OCI-LY1 (cell line): ENCODE measurements at regions not wholly inside any gene's neighbourhood (a gene's known extent, or its start where the extent isn't known, plus 50 kb on each side); places are given as distances from the start of the nearest gene placed in this dataset.
"Not testable (repeated sequence)": the region's sequence is repeated elsewhere in the genome, so short reads cannot be mapped to it uniquely, and the experiment has no call there.

ENCODE experiments used
- H2AFZ ChIP-seq: fragments of 200-600 bp; sonication (generic), shearing (Covaris generic); 2 replicates; pipeline ENCODE4 v1.6.0; 2014; ENCODE audit warnings: antibody characterized with exemption, mild to moderate bottlenecking, low read length
- H3F3A ChIP-seq: fragments of 200-600 bp; sonication (generic), shearing (Covaris generic); 2 replicates; pipeline ENCODE4 v1.6.0; 2014; ENCODE audit warnings: mild to moderate bottlenecking, antibody characterized with exemption, low read length, moderate library complexity; ENCODE audit not compliant: insufficient read depth
- H3K27ac ChIP-seq: fragments of 200-600 bp; sonication (generic); 2 replicates; pipeline ENCODE4 v1.5.1; 2014; ENCODE audit warnings: low read length, mixed run types, mild to moderate bottlenecking, low read depth; ENCODE audit not compliant: poor library complexity, severe bottlenecking
- H3K27me3 ChIP-seq: fragments of 200-600 bp; sonication (generic); 2 replicates; pipeline ENCODE4 v1.6.0; 2014; ENCODE audit warnings: antibody characterized with exemption, mild to moderate bottlenecking, low read length, moderate library complexity; ENCODE audit not compliant: insufficient read depth
- H3K36me3 ChIP-seq: fragments of 200-600 bp; sonication (generic); 2 replicates; pipeline ENCODE4 v1.6.1; 2014; ENCODE audit warnings: mild to moderate bottlenecking, antibody characterized with exemption, low read length, moderate library complexity, mixed read lengths; ENCODE audit not compliant: insufficient read depth
- H3K4me1 ChIP-seq: fragments of 200-600 bp; sonication (generic); 2 replicates; pipeline ENCODE4 v1.5.1; 2014; ENCODE audit warnings: mild to moderate bottlenecking, low read length, moderate library complexity; ENCODE audit not compliant: insufficient read depth, severe bottlenecking
- H3K4me2 ChIP-seq: fragments of 200-600 bp; sonication (generic), shearing (Covaris generic); 2 replicates; pipeline ENCODE4 v1.6.1; 2014; ENCODE audit warnings: low read length
- H3K4me3 ChIP-seq: fragments of 200-600 bp; sonication (generic); 2 replicates; pipeline ENCODE4 v1.5.1; 2014; ENCODE audit warnings: low read length, low read depth, mild to moderate bottlenecking, mixed read lengths; ENCODE audit not compliant: poor library complexity, severe bottlenecking
- H3K79me2 ChIP-seq: fragments of 200-600 bp; shearing (Covaris generic); 2 replicates; pipeline ENCODE4 v1.6.1; 2016; ENCODE audit warnings: mixed run types, low read length, mixed read lengths; ENCODE audit not compliant: insufficient read depth
- H3K9ac ChIP-seq: fragments of 200-600 bp; sonication (generic), shearing (Covaris generic); 2 replicates; pipeline ENCODE4 v1.6.1; 2014; ENCODE audit warnings: mild to moderate bottlenecking, low read length, mixed read lengths
- H3K9me2 ChIP-seq: fragments of 200-600 bp; sonication (generic), shearing (Covaris generic); 2 replicates; pipeline ENCODE4 v1.6.1; 2014; ENCODE audit warnings: low read depth, mild to moderate bottlenecking, low read length, mixed read lengths
- H3K9me3 ChIP-seq: fragments of 200-600 bp; shearing (Covaris generic); 2 replicates; pipeline ENCODE4 v1.6.1; 2014; ENCODE audit warnings: low read length, mixed read lengths
- H4K20me1 ChIP-seq: fragments of 200-600 bp; sonication (generic), shearing (Covaris generic); 2 replicates; pipeline ENCODE4 v1.6.0; 2016; ENCODE audit warnings: mild to moderate bottlenecking, low read length; ENCODE audit not compliant: insufficient read depth
- EZH2 ChIP-seq: fragments of 200-600 bp; sonication (generic), shearing (Covaris generic); IDR thresholded peaks from 2 replicates; pipeline ENCODE4 v1.8.0; 2017; ENCODE audit warnings: borderline replicate concordance, mixed run types, mild to moderate bottlenecking, antibody characterized with exemption, low read length, moderate library complexity, mixed read lengths
- TF ChIP-seq, protein P1 (sequence below): fragments of 200-600 bp; sonication (generic), shearing (Covaris generic); IDR thresholded peaks from 2 replicates; pipeline ENCODE4 v1.5.1; 2017; ENCODE audit warnings: mild to moderate bottlenecking, antibody characterized with exemption, low read length, moderate library complexity, mixed read lengths

DNA sequence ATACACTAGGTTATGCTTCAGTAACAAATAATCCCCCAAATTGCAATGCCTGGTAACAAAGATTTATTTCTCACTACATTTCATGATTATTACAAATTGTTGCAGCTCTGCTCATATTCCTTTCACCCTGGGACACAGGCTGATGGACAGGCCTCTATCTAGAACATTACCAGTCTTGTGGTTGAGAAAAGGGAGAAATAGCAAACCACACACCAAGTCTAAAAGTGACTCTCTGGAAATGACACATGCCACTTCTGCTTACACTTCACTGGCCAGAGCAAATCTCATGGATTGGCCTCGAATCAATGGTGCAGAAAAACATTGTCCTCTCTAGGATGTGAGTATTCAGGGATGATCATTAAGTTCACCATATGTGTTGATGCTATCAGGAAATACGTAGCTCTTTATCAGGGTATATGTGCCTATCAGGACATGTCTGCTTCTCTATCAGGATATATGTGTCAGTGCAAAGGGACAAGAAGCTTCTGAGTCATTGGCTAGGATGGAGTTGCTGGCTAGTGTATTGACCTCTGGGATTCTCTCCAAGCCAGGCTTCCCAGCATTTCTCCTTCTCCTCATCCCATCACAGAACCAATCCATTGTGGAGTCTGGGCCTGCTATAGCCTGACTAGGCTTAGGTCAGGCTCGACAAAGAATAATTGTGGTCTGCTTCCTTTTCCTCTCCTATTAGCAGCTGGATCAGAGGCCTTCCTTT is 91.1 kb upstream of the CEP78 start:
- Histone ChIP-seq H2AFZ (no peak overlapping the region), H3K27me3 (no peaks in the 10 kb centered on the region), H3K4me2 (no peak overlapping the region), H3K27ac (no peak overlapping the region), H3K4me3 (no peak overlapping the region), H3K9me3 (no peaks in the 10 kb centered on the region), H3K79me2 (no peaks in the 10 kb centered on the region), H3K36me3 (no peaks in the 10 kb centered on the region), H3K4me1 (peaks cover 2% of the 10 kb centered on the region), H3K9me2 (no peaks in the 10 kb centered on the region), H3F3A (no peaks in the 10 kb centered on the region), H3K9ac (no peak overlapping the region), H4K20me1 (no peaks in the 10 kb centered on the region)
- TF ChIP-seq EZH2: no peak
- TF ChIP-seq, protein P1, sequence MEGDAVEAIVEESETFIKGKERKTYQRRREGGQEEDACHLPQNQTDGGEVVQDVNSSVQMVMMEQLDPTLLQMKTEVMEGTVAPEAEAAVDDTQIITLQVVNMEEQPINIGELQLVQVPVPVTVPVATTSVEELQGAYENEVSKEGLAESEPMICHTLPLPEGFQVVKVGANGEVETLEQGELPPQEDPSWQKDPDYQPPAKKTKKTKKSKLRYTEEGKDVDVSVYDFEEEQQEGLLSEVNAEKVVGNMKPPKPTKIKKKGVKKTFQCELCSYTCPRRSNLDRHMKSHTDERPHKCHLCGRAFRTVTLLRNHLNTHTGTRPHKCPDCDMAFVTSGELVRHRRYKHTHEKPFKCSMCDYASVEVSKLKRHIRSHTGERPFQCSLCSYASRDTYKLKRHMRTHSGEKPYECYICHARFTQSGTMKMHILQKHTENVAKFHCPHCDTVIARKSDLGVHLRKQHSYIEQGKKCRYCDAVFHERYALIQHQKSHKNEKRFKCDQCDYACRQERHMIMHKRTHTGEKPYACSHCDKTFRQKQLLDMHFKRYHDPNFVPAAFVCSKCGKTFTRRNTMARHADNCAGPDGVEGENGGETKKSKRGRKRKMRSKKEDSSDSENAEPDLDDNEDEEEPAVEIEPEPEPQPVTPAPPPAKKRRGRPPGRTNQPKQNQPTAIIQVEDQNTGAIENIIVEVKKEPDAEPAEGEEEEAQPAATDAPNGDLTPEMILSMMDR: no peak

DNA sequence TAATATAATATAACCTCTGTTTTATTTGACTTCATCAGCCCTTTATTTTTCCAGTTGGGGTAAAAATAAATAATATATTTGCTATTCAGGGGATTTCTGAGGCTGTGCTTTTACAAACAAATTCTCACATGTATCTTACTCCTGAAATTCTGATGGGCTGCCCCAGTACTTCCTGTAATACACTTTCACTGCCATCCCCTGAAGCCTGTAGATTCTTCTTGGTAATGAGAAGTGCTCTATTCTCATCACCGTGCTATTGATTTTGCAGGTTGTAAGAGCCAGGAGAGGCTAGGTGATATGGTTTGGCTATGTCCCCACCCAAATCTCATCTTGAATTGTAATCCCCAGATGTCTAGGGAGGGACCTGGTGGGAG is 91.9 kb upstream of the CEP78 start:
- H3K9me3 ChIP-seq: no peaks in the 10 kb centered on the region
- no peaks in the 10 kb centered on the region for H3K27me3 ChIP-seq
- no peak overlapping the region for H3K4me2 ChIP-seq
- H4K20me1 ChIP-seq: no peaks in the 10 kb centered on the region
- no peak overlapping the region for H2AFZ ChIP-seq
- no peak overlapping the region for H3K27ac ChIP-seq
- H3K36me3 ChIP-seq: no peaks in the 10 kb centered on the region
- H3K9me2 ChIP-seq: no peaks in the 10 kb centered on the region
- no peaks in the 10 kb centered on the region for H3K79me2 ChIP-seq
- no peak for TF ChIP-seq EZH2
- TF ChIP-seq, protein P1: no peak
- no peaks in the 10 kb centered on the region for H3K4me1 ChIP-seq
- H3K9ac ChIP-seq: no peak overlapping the region
- H3K4me3 ChIP-seq: no peak overlapping the region
- H3F3A ChIP-seq: no peaks in the 10 kb centered on the region

DNA sequence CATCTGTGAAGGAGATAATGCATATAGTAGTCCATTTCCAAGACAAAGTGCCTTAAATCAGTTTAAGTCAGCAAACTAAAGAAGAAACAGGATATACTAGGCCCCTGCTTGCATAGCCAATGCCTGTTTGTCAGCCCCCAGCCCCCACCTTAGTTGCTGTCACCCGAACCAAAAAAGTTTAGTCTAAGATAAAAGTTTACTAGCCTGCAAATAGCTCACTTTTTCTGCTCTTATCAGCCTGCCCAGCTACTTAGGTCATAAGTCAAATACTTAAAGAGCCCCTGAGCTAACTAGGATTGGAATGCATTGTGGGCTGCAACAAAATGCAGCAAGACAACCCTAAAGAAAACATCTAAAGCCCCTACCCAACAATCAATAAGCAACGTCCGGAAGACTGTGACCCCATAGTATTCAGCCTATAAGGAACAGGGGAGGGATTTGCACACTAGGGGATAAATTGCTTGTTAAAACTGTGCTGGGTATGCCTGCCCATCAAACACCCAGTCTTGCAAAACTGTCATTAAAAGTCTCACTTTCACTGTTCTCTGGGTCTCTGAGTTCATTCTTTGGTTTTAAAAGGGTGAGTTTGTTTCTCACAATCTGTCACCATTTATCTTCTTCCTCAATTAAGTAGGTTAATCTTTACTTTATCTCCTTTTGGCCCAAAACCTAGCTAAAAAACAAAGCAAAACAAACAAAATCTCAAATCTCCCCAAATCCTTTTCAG is 92.4 kb upstream of the CEP78 start:
- H3K9ac ChIP-seq: no peak overlapping the region
- no peak overlapping the region for H2AFZ ChIP-seq
- H3K4me3 ChIP-seq: no peak overlapping the region
- no peaks in the 10 kb centered on the region for H3K79me2 ChIP-seq
- no peaks in the 10 kb centered on the region for H3K9me3 ChIP-seq
- no peaks in the 10 kb centered on the region for H4K20me1 ChIP-seq
- H3K27ac ChIP-seq: no peak overlapping the region
- no peak overlapping the region for H3K4me2 ChIP-seq
- H3K36me3 ChIP-seq: no peaks in the 10 kb centered on the region
- no peak for TF ChIP-seq EZH2
- TF ChIP-seq, protein P1: no peak
- no peaks in the 10 kb centered on the region for H3K9me2 ChIP-seq
- H3F3A ChIP-seq: no peaks in the 10 kb centered on the region
- H3K4me1 ChIP-seq: no peaks in the 10 kb centered on the region
- H3K27me3 ChIP-seq: no peaks in the 10 kb centered on the region

GRCh38 chr9:78142264-78142663 is 93.6 kb upstream of the CEP78 start:
- H3K4me2 ChIP-seq, H3K27ac ChIP-seq, H3F3A ChIP-seq, H3K27me3 ChIP-seq, H3K79me2 ChIP-seq, H4K20me1 ChIP-seq, H3K4me3 ChIP-seq, H3K9me3 ChIP-seq, H3K4me1 ChIP-seq, H3K36me3 ChIP-seq, H3K9ac ChIP-seq, H3K9me2 ChIP-seq, H2AFZ ChIP-seq: not testable (repeated sequence)
